ENCODE measurements at regions not wholly inside any gene's neighbourhood (a gene's known extent, or its start where the extent isn't known, plus 50 kb on each side); places are given as distances from the start of the nearest gene placed in this dataset.

DNA sequence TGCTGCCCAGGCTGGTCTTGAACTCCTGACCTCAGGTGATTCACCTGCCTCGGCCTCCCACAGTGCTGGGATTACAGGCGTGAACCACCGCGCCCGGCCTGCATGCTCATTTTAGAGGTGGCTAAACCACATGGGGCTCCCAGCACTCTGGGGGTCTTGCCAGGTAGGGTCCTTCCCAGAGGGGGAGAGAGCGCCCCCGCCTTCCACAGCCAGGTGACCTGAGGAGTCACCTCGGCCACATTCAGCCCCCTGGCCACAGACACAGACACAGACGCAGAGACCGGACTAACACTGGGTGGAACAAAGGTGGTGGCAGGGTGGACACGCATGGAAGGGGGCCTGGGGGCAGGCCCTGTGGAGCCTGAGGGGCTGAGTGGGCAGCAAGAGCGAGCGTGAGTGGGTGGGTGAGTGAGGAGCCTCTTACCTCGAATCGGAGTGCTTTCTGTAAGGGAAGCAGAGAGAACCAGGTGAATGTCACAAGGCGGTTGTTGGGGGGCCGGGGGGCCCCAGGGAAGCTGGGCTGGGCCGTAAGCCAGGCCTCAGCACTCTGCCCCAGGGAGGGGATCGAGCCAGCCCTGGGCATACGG lies 80.1 kb downstream of the PTPRS start:
- TF ChIP-seq CTCF (IDR thresholded peaks at IDR 0.05; ENCODE audit: low read depth, low read length, missing control alignments) = no peak
- no peak for DNase-seq (ENCODE audit: extremely low read depth, low read depth)
- H3K4me3 ChIP-seq (replicated peaks; ENCODE audit: low read depth, low read length) = no peak overlapping the region

- no peak for TF ChIP-seq CTCF (IDR thresholded peaks at IDR 0.05; ENCODE audit: low read depth, low read length, missing control alignments)
- no peak for DNase-seq (ENCODE audit: extremely low read depth, low read depth)
- no peak overlapping the region for H3K4me3 ChIP-seq (replicated peaks; ENCODE audit: low read depth, low read length)
These were observed 80.9 kb downstream of the PTPRS start for GRCh38 chr19:5259750-5260149.

DNA sequence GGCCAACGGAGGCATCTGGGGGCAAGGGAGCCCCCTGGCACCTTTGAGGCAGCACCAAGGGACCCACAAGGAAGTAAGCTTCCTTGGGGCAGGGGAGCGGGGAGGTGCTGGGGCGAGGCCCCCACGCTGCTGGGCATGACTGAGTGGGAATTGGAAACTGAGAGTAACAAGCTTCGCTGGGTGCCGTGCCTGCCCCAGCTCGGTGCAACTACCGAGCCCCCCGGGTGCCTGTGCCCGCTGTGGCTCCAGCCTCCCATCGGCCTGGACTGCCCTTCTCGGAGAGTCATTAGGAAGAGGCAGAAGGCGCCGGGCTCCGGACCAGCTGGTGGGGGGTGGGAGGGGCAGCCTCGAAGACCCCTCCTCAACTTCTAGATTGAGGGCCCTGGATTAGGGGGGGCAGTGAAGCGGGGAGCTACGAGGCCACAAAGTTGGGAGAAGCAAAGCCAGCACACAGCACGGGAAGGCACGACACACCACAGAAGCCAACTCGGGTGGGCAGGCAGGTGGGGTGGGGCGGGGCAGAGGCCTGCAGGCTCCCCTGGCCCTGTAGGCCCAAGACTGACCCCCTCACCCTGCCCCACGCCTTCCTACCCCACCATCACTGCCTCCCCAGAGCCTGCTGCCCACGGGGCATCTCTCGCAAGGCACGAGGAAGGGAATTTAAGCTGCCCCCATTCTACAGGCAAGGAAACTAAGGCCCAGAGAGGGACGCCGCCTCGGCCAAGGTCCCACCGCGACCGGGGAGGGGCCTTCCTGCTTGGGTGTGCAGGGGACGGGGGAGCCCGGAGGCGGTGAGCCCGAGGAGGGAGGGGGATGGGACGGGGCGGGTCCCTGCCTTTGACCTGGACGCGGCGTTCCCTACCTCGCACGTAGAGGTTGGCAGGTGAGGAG lies 83.2 kb downstream of the PTPRS start:
- DNase-seq (ENCODE audit: extremely low read depth, low read depth) = no peak
- TF ChIP-seq CTCF (IDR thresholded peaks at IDR 0.05; ENCODE audit: low read depth, low read length, missing control alignments) = no peak
- no peak overlapping the region for H3K4me3 ChIP-seq (replicated peaks; ENCODE audit: low read depth, low read length)

- DNase-seq (ENCODE audit: extremely low read depth, low read depth) = no peak
- H3K4me3 ChIP-seq (replicated peaks; ENCODE audit: low read depth, low read length) = no peak overlapping the region
- no peak for TF ChIP-seq CTCF (IDR thresholded peaks at IDR 0.05; ENCODE audit: low read depth, low read length, missing control alignments)
These were observed 84.9 kb downstream of the PTPRS start for GRCh38 chr19:5255602-5256231.

GRCh38 chr19:5254944-5255343 lies 85.7 kb downstream of the PTPRS start:
- no peak for DNase-seq (ENCODE audit: extremely low read depth, low read depth)
- no peak for TF ChIP-seq CTCF (IDR thresholded peaks at IDR 0.05; ENCODE audit: low read depth, low read length, missing control alignments)

DNA sequence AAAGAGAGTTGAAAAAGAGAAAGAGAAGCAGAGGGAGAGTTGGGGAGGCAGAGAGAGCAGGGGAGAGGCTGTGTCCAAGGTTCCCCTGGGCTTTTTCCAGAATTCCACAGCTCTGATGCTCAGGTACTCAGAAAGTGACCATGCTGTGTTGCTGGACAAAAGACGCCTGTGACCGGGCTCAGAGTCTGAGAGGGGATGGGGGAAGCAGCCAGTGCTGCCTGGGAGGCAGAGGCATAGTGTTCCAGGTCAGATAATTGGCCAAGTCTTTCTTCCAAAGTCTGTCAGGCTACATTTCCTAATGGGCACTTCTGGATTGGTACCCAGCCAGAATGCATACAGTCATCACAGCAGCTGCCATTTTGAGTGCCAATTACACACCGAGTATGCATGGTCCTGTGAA lies 86.1 kb downstream of the PTPRS start:
- H3K4me3 ChIP-seq (replicated peaks; ENCODE audit: low read depth, low read length) = no peak overlapping the region
- no peak for DNase-seq (ENCODE audit: extremely low read depth, low read depth)
- TF ChIP-seq CTCF (IDR thresholded peaks at IDR 0.05; ENCODE audit: low read depth, low read length, missing control alignments) = no peak

More at GRCh38 chr19:5254944-5255343, 85.7 kb downstream of the PTPRS start:
- H3K4me3 ChIP-seq (replicated peaks; ENCODE audit: low read depth, low read length) = no peak overlapping the region

Measured in HFF-Myc (cell line).